Activated naive CD8-positive, alpha-beta T cell treated with anti-CD3 and anti-CD28 coated beads, Interleukin-2, amount 50 U/mL, for 24 hours (primary cell): ENCODE measurements at regions not wholly inside any gene's neighbourhood (a gene's known extent, or its start where the extent isn't known, plus 50 kb on each side); places are given as distances from the start of the nearest gene placed in this dataset.

Source experiments
- ATAC-seq: fragments of 150-1000 bp; cut with Tn5 transposase; one replicate; pipeline ENCODE4 v1.10.0; 2021
- DNase-seq: peaks from one replicate; pipeline ENCODE4 v3.0.0; 2021
- H3K27ac Mint-ChIP-seq: one replicate; pipeline ENCODE4 v1.8.0; 2021; ENCODE audit warnings: mild to moderate bottlenecking, mixed read lengths
- H3K27me3 Mint-ChIP-seq: one replicate; pipeline ENCODE4 v1.8.0; 2021; ENCODE audit warnings: mixed read lengths
- H3K36me3 Mint-ChIP-seq: one replicate; pipeline ENCODE4 v1.8.0; 2021; ENCODE audit warnings: low read depth, mixed read lengths
- H3K4me1 Mint-ChIP-seq: one replicate; pipeline ENCODE4 v1.8.0; 2021; ENCODE audit warnings: mixed read lengths
- H3K4me3 Mint-ChIP-seq: one replicate; pipeline ENCODE4 v1.8.0; 2021; ENCODE audit warnings: mild to moderate bottlenecking, moderate library complexity, mixed read lengths
- H3K9me3 Mint-ChIP-seq: one replicate; pipeline ENCODE4 v1.8.0; 2021; ENCODE audit warnings: mixed read lengths

DNA sequence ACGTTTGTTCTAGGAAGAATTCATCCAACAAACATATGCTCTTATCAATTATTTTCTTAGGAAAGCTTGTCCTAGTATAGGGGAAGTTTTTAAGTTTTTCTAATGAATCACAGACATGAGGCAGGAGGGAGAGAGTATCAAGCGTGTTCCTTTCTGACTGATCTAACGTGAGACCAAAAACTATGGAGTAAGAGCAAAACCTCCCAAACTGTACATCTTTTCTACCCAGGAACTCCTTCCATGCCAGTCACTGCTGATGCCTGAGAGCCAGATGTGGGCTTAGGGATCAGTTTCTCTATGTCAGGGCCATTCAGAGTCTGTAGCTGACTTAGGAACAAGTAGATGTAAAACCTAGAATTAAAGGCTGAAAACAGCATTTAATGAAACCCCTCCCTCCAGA is 51.7 kb upstream of the NFIB start:
- Mint-ChIP-seq H3K27ac (no peak overlapping the region), H3K27me3 (peaks cover 15% of the 10 kb centered on the region), H3K4me1 (no peaks in the 10 kb centered on the region), H3K9me3 (peaks cover 4% of the 10 kb centered on the region), H3K4me3 (no peak overlapping the region), H3K36me3 (no peaks in the 10 kb centered on the region)
- DNase-seq (no peak), ATAC-seq (no peak)
